HepG2 (cell line): ENCODE measurements at regions not wholly inside any gene's neighbourhood (a gene's known extent, or its start where the extent isn't known, plus 50 kb on each side); places are given as distances from the start of the nearest gene placed in this dataset.

ENCODE experiments used
- ATAC-seq: fragments of 200-7000 bp; cut with Tn5 transposase; 3 replicates; pipeline ENCODE4 v1.9.1; 2020; ENCODE audit warnings: mild to moderate bottlenecking, moderate library complexity
- BruUV-seq: library from RNA; stranded (reverse); fragments of 400-500 nt; replicated peaks from 2 replicates; lab custom pipeline; 2021; lab: Mats Ljungman, UMichigan
- CTCF ChIA-PET: fragments of 300-600 bp; formaldehyde crosslinking; extraction: SDS; loops from one replicate; lab custom pipeline; 2021; ENCODE audit warnings: low total read pairs, inconsistent platforms, low intra/inter-chr PET ratio; lab: Yijun Ruan, JAX
- POLR2A ChIA-PET: fragments of 350-600 bp; sonication (Branson Sonifier 250); formaldehyde crosslinking; loops from one replicate; lab custom pipeline; 2020; ENCODE audit warnings: antibody characterized with exemption, inconsistent platforms; lab: Yijun Ruan, JAX
- DNase-seq: peaks from one replicate; pipeline ENCODE4 v3.0.0-alpha.2; 2015; ENCODE audit warnings: low spot score
- FAIRE-seq: peaks from 3 replicates; lab custom pipeline; 2011; peaks lifted over from hg19 to GRCh38; lab: Jason Lieb, UNC
- H2AFZ ChIP-seq: one replicate; pipeline ENCODE4 v1.6.1; 2011; ENCODE audit warnings: low read length, inconsistent platforms
- H3K27ac ChIP-seq: fragments of 300-600 bp; 3 replicates; pipeline ENCODE4 v1.8.0; 2011; ENCODE audit warnings: mixed run types, mild to moderate bottlenecking, mixed read lengths, low read length, inconsistent platforms; ENCODE audit not compliant: insufficient read depth; ENCODE audit errors: extremely low read length
- H3K27me3 ChIP-seq, 2 experiments: fragments of 200-600 bp in 1 of 2; 2 replicates in 1 of 2; 3 replicates in 1 of 2; pipeline versions ENCODE4 v1.6.0 to v1.8.0; 2011; ENCODE audit warnings: low read length in 2 of 2, mild to moderate bottlenecking in 2 of 2, moderate library complexity in 2 of 2, inconsistent platforms in 1 of 2; ENCODE audit not compliant: insufficient read depth in 2 of 2, control insufficient read depth in 1 of 2
- H3K36me3 ChIP-seq, 2 experiments: fragments of 200-600 bp in 1 of 2; replicated peaks in 1 of 2; 2 replicates in 1 of 2; 3 replicates in 1 of 2; pipeline versions ENCODE4 v1.5.1 to v1.8.0; 2011; ENCODE audit warnings: low read length in 2 of 2, inconsistent platforms in 1 of 2; ENCODE audit not compliant: insufficient read depth in 2 of 2, control insufficient read depth in 1 of 2
- H3K4me1 ChIP-seq: 2 replicates; pipeline ENCODE4 v1.5.1; 2012; ENCODE audit warnings: low read length, inconsistent platforms; ENCODE audit not compliant: insufficient read depth
- H3K4me2 ChIP-seq: 2 replicates; pipeline ENCODE4 v1.6.0; 2011; ENCODE audit warnings: low read depth, low read length, inconsistent platforms
- H3K4me3 ChIP-seq, 3 experiments: fragments of 200-600 bp in 1 of 3; sonication (generic), shearing (Covaris generic) in 1 of 3; replicated peaks in 1 of 3; 2 replicates each; pipeline ENCODE4 v1.5.1; 2011 to 2016; ENCODE audit warnings: low read length in 3 of 3, inconsistent platforms in 2 of 3, low read depth in 2 of 3, mild to moderate bottlenecking in 2 of 3, control low read depth in 1 of 3, mixed read lengths in 1 of 3; ENCODE audit not compliant: insufficient read depth in 1 of 3
- H3K79me2 ChIP-seq: one replicate; pipeline ENCODE4 v1.6.1; 2011; ENCODE audit warnings: low read length, inconsistent platforms; ENCODE audit not compliant: insufficient read depth
- H3K9ac ChIP-seq: 2 replicates; pipeline ENCODE4 v1.6.0; 2011; ENCODE audit warnings: mild to moderate bottlenecking, low read depth, low read length, inconsistent platforms; ENCODE audit not compliant: insufficient read depth
- H3K9me3 ChIP-seq: 2 replicates; pipeline ENCODE4 v1.5.1; 2012; ENCODE audit warnings: mild to moderate bottlenecking, low read length
- H4K20me1 ChIP-seq: 2 replicates; pipeline ENCODE4 v1.6.0; 2011; ENCODE audit warnings: inconsistent platforms, mild to moderate bottlenecking, low read length, moderate library complexity; ENCODE audit not compliant: insufficient read depth
- DNMT3B ChIP-seq: conservative IDR thresholded peaks from 2 replicates; pipeline ENCODE4 v1.6.1; 2016; ENCODE audit warnings: missing biosample characterization, control low read depth
- POLR2AphosphoS5 ChIP-seq: IDR thresholded peaks from 2 replicates; pipeline ENCODE4 v1.6.1; 2012; ENCODE audit warnings: low read depth, low read length
- ZNF317 ChIP-seq: sonication (generic); formaldehyde crosslinking; IDR thresholded peaks from 2 replicates; pipeline ENCODE4 v1.5.0; 2020; ENCODE audit warnings: mild to moderate bottlenecking, missing genetic modification reagents
- WGBS: methylation state at CpG from one replicate; pipeline ENCODE4 v1.1.6; 2017; ENCODE audit warnings: low lambda C conversion rate; 5-methylcytosine and 5-hydroxymethylcytosine counted together
- in situ Hi-C: cut with HindIII; loops from 2 replicates; pipeline ENCODE4 v1.10.0; 2017; ENCODE audit warnings: low pct_unique_long_range_greater_than_20kb; ENCODE audit not compliant: extremely low pct_ligation_motif_present
- intact Hi-C: fragments of 100-400 bp; cut with micrococcal nuclease; formaldehyde crosslinking; loops from one replicate; pipeline ENCODE4 v1.10.0; 2022; ENCODE audit not compliant: unreplicated experiment
- TF ChIP-seq, protein P1 (sequence below): conservative IDR thresholded peaks from 2 replicates; pipeline ENCODE4 v1.6.1; 2018; ENCODE audit warnings: missing genetic modification reagents
- TF ChIP-seq, protein P2 (sequence below): sonication (generic); formaldehyde crosslinking; IDR thresholded peaks from 2 replicates; pipeline ENCODE4 v1.5.1; 2020; ENCODE audit warnings: missing genetic modification reagents, mild to moderate bottlenecking, borderline replicate concordance

GRCh38 chr10:35887685-35888084 is 245.6 kb upstream of the FZD8 start:
- ATAC-seq: no peak
- POLR2A ChIA-PET: no interaction called here
- DNase-seq: no peak
- no peak overlapping the region for H3K4me2 ChIP-seq
- WGBS: 6% methylated on average over 6 of the region's 6 CpGs
- no peaks in the 10 kb centered on the region for H3K9me3 ChIP-seq
- no peak for FAIRE-seq
- H3K36me3 ChIP-seq: no peaks in the 10 kb centered on the region
- in situ Hi-C loops: no loop called here
- intact Hi-C loops: no loop called here
- CTCF ChIA-PET: no interaction called here
- H3K4me1 ChIP-seq: no peaks in the 10 kb centered on the region
- H3K27me3 ChIP-seq: no peaks in the 10 kb centered on the region
- no peak overlapping the region for H3K9ac ChIP-seq
- no peaks in the 10 kb centered on the region for H3K79me2 ChIP-seq
- no peak overlapping the region for H2AFZ ChIP-seq
- no TSS peak for BruUV-seq
- no peak overlapping the region for H3K4me3 ChIP-seq
- no peaks in the 10 kb centered on the region for H4K20me1 ChIP-seq
- TF ChIP-seq, protein P1, sequence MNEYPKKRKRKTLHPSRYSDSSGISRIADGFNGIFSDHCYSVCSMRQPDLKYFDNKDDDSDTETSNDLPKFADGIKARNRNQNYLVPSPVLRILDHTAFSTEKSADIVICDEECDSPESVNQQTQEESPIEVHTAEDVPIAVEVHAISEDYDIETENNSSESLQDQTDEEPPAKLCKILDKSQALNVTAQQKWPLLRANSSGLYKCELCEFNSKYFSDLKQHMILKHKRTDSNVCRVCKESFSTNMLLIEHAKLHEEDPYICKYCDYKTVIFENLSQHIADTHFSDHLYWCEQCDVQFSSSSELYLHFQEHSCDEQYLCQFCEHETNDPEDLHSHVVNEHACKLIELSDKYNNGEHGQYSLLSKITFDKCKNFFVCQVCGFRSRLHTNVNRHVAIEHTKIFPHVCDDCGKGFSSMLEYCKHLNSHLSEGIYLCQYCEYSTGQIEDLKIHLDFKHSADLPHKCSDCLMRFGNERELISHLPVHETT (CRISPR knock-in tag): no peak
- TF ChIP-seq DNMT3B (no peak), ZNF317 (CRISPR knock-in tag) (no peak), POLR2AphosphoS5 (no peak)
- TF ChIP-seq, protein P2, sequence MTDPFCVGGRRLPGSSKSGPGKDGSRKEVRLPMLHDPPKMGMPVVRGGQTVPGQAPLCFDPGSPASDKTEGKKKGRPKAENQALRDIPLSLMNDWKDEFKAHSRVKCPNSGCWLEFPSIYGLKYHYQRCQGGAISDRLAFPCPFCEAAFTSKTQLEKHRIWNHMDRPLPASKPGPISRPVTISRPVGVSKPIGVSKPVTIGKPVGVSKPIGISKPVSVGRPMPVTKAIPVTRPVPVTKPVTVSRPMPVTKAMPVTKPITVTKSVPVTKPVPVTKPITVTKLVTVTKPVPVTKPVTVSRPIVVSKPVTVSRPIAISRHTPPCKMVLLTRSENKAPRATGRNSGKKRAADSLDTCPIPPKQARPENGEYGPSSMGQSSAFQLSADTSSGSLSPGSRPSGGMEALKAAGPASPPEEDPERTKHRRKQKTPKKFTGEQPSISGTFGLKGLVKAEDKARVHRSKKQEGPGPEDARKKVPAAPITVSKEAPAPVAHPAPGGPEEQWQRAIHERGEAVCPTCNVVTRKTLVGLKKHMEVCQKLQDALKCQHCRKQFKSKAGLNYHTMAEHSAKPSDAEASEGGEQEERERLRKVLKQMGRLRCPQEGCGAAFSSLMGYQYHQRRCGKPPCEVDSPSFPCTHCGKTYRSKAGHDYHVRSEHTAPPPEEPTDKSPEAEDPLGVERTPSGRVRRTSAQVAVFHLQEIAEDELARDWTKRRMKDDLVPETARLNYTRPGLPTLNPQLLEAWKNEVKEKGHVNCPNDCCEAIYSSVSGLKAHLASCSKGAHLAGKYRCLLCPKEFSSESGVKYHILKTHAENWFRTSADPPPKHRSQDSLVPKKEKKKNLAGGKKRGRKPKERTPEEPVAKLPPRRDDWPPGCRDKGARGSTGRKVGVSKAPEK (CRISPR knock-in tag): no peak
- TF ChIP-seq, all 625 proteins: peak for 0
- H3K27ac ChIP-seq: no peak overlapping the region
